ENCODE measurements at regions not wholly inside any gene's neighbourhood (a gene's known extent, or its start where the extent isn't known, plus 50 kb on each side); places are given as distances from the start of the nearest gene placed in this dataset.

DNA sequence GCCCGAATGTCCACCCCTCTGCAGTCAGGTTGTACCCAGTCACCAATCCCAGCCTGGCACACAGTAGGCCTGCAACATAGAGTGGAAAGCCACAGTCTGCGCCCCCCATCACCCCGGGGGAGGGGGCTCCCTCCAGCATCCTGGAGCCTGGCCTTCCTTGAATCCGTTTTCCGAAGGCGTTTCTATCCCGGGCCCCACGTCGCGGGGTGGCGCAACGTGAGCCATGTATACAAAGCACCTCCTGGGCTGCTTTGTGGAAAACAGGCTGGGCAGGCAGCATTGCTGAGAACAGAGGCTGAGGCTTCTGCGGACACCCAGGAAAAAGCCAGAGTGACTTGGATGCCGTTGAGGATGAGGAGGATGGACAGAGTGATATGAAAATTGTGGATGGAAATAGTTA is 103.3 kb upstream of the USP29 start:
- H3K27ac Mint-ChIP-seq (ENCODE audit: unreplicated experiment) = no peak overlapping the region
- peaks cover 22% of the 10 kb centered on the region for H3K9me3 Mint-ChIP-seq
- no peak for TF ChIP-seq CTCF (conservative IDR thresholded peaks at IDR 0.05)
- no peaks in the 10 kb centered on the region for H3K27me3 Mint-ChIP-seq (ENCODE audit: low read depth)
- H3K36me3 Mint-ChIP-seq (ENCODE audit: low read depth) = peaks cover 23% of the 10 kb centered on the region
- no peak overlapping the region for H3K4me3 Mint-ChIP-seq
- H3K4me1 Mint-ChIP-seq = no peaks in the 10 kb centered on the region
- no peak for DNase-seq (ENCODE audit: low read depth, low spot score)

DNA sequence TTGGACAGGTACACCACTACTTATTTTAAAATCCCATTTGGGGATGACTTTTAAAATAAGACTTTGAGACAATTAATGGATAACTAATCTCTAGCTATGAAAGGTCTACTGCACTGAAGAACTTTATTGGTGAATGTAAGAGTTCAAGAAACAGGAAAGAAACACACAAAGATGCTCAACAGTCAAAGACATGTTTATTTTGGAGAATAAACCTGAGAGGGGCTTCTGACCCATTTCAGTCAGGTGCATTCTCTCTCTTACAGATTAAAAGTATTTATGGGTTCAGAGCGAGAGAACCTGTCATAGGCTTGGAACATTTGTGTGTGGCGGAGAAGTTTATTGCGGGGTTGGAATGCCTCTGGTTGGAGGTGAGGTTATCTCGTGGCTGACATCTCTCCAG is 94.3 kb upstream of the USP29 start:
- peaks cover 18% of the 10 kb centered on the region for H3K36me3 Mint-ChIP-seq (ENCODE audit: low read depth)
- no peak for DNase-seq (ENCODE audit: low read depth, low spot score)
- no peak for TF ChIP-seq CTCF (conservative IDR thresholded peaks at IDR 0.05)
- no peaks in the 10 kb centered on the region for H3K4me1 Mint-ChIP-seq
- H3K27ac Mint-ChIP-seq (ENCODE audit: unreplicated experiment) = no peak overlapping the region
- no peak overlapping the region for H3K4me3 Mint-ChIP-seq
- no peaks in the 10 kb centered on the region for H3K27me3 Mint-ChIP-seq (ENCODE audit: low read depth)
- peaks cover 23% of the 10 kb centered on the region for H3K9me3 Mint-ChIP-seq

GRCh38 chr19:57026476-57026875 is 93.3 kb upstream of the USP29 start:
- DNase-seq (ENCODE audit: low read depth, low spot score) = no peak
- no peaks in the 10 kb centered on the region for H3K4me1 Mint-ChIP-seq
- no peaks in the 10 kb centered on the region for H3K27me3 Mint-ChIP-seq (ENCODE audit: low read depth)
- H3K9me3 Mint-ChIP-seq = peaks cover 27% of the 10 kb centered on the region
- no peak overlapping the region for H3K27ac Mint-ChIP-seq (ENCODE audit: unreplicated experiment)
- TF ChIP-seq CTCF (conservative IDR thresholded peaks at IDR 0.05) = no peak
- peaks cover 15% of the 10 kb centered on the region for H3K36me3 Mint-ChIP-seq (ENCODE audit: low read depth)
- no peak overlapping the region for H3K4me3 Mint-ChIP-seq

DNA sequence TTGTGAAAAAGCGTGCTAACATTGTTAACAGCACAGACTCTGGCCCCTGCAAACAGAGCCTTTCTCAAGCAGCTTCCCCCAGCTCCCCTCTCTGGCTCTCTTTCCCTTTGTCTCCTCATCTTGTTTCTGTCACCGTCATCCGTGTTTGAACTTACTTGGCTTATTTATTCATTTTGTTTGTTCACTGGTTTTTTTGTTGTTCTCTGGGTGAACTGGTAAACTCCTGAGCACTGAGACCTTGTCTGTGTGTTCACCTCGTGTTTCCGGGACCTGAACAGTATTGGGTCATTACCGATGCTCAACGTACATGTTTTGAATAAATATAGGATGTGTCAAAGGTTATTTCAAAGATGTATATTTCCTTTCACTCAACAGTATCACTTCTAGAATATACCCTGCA is 92.4 kb upstream of the USP29 start:
- DNase-seq (ENCODE audit: low read depth, low spot score) = no peak
- no peaks in the 10 kb centered on the region for H3K27me3 Mint-ChIP-seq (ENCODE audit: low read depth)
- peaks cover 15% of the 10 kb centered on the region for H3K36me3 Mint-ChIP-seq (ENCODE audit: low read depth)
- H3K4me1 Mint-ChIP-seq = no peaks in the 10 kb centered on the region
- TF ChIP-seq CTCF (conservative IDR thresholded peaks at IDR 0.05) = no peak
- no peak overlapping the region for H3K4me3 Mint-ChIP-seq
- no peak overlapping the region for H3K27ac Mint-ChIP-seq (ENCODE audit: unreplicated experiment)
- peaks cover 27% of the 10 kb centered on the region for H3K9me3 Mint-ChIP-seq

DNA sequence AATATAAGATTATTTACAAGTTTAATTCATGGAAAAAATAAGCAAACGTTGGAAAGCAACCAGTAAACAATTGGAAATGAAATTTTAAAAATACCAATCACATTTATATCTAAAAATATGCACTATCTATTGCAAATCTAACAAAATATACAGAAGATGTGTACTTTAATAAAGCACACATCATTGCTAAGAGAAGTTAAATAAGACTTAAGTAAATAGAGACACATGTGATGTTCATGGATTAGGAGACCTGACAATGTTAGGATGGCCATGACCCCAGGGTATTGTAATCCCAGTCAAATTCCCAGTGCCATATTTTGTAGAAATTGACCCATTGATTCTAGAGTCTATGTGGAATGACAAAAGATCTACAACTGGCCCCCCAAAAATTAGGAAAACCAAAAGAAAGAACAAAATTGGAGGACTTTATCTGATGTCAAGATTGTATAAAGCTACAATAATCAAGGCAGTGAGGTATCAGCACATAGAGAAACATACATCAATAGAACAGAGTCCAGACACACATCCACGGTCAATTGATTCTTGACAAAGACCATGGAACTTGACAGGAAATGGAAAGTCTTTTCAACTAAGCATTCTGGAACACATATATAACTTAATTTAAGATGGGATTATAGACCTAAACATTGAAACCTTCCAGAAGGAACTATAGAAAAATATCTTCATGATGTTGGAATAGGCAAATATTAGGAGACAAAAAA is 90.8 kb upstream of the USP29 start:
- Mint-ChIP-seq H3K27ac (ENCODE audit: unreplicated experiment) (no peak overlapping the region), H3K27me3 (ENCODE audit: low read depth) (no peaks in the 10 kb centered on the region), H3K4me3 (no peak overlapping the region), H3K9me3 (peaks cover 23% of the 10 kb centered on the region), H3K4me1 (no peaks in the 10 kb centered on the region), H3K36me3 (ENCODE audit: low read depth) (peaks cover 9% of the 10 kb centered on the region)
- no peak for TF ChIP-seq CTCF (conservative IDR thresholded peaks at IDR 0.05)
- DNase-seq (ENCODE audit: low read depth, low spot score) = no peak

All from neural crest cell (in vitro differentiated cells).